ENCODE measurements at regions not wholly inside any gene's neighbourhood (a gene's known extent, or its start where the extent isn't known, plus 50 kb on each side); places are given as distances from the start of the nearest gene placed in this dataset.

DNA sequence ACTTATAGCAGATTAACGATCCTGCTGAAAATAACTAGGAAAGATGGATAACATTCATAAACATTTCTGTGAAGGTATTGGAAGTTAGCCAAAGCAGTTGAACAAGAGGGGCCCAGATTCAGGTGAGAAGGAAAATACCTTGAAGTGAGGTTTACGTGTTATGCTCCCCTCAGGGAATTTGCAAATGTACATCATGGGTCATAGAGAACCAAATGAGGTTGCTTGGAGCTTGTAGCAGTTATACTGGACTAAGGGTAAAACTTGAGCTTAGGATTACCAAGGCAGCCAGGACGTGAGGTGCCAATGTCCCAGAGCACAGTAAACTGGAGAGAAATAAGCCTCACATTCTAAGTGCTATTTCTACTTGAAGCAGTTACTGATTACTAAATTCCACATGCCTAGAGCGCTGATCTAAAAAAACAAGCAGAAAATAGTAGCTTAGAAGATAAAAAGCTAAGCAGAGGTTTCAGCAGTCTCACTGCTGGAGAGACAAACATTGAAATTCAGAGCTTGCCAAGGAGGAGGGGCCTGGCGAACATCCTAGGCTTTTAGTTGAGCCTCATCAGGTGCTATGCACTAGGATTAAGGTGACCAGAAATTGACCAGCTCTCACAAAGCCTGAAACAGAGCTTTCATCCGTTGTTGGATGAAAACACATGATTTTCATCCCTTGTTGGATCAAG is 136.7 kb upstream of the FAM20A start:
- no peak for TF ChIP-seq POLR2A (IDR thresholded peaks at IDR 0.05)
- TF ChIP-seq, protein P1, sequence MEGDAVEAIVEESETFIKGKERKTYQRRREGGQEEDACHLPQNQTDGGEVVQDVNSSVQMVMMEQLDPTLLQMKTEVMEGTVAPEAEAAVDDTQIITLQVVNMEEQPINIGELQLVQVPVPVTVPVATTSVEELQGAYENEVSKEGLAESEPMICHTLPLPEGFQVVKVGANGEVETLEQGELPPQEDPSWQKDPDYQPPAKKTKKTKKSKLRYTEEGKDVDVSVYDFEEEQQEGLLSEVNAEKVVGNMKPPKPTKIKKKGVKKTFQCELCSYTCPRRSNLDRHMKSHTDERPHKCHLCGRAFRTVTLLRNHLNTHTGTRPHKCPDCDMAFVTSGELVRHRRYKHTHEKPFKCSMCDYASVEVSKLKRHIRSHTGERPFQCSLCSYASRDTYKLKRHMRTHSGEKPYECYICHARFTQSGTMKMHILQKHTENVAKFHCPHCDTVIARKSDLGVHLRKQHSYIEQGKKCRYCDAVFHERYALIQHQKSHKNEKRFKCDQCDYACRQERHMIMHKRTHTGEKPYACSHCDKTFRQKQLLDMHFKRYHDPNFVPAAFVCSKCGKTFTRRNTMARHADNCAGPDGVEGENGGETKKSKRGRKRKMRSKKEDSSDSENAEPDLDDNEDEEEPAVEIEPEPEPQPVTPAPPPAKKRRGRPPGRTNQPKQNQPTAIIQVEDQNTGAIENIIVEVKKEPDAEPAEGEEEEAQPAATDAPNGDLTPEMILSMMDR (IDR thresholded peaks at IDR 0.05), result no peak

Measured in adrenal gland (tissue), 5 donors.